Urothelium cell line (cell line): ENCODE measurements at regions not wholly inside any gene's neighbourhood (a gene's known extent, or its start where the extent isn't known, plus 50 kb on each side); places are given as distances from the start of the nearest gene placed in this dataset.

ENCODE experiments used
- DNase-seq: peaks from one replicate; pipeline ENCODE4 v3.0.0; 2011; ENCODE audit warnings: low spot score, mixed read lengths
- FAIRE-seq: peaks from 2 replicates; lab custom pipeline; 2011; peaks lifted over from hg19 to GRCh38; lab: Jason Lieb, UNC

DNA sequence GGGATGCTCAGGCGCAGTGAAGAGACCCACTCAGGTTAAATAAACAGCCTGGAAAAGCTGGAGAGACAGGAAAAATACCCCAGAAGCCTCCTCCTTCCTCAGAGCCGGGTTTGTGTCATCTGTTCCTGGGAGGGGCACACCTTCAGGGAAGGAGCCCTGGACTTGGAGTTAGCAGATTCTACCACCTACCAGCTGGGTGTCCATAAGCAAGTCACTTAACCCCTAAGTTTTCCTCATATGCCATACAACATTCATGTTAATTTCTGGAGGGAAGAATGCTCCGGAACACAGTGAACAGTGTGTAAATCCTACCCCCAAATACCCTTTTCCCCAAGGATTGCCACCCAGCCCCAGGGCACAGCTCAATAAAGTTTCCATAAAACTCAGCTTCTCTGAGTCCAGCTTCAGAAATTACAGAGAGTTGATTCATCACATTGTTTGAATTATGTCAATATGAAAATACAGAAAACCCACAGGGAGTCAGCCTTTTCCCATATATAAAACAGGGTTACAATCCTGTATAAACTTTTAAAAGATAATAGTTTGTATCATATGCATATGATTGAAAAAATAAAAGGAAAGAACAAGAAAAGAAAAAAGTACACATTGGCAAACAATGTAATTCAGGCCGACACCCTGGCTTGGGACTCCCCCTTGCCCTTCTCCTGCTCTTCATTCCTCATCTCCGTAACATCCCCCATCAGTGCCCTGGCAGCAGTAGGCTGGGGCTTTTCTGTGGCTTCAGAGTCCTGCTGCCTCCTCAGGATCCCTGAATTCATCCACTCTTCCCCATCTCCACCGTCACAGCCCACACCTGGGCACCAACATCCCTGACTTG is 291.8 kb upstream of the USP24 start:
- DNase-seq (peak; percentile 13), FAIRE-seq (no peak)

GRCh38 chr1:55505326-55505725 is 290.2 kb upstream of the USP24 start:
- DNase-seq (no peak), FAIRE-seq (no peak)

DNA sequence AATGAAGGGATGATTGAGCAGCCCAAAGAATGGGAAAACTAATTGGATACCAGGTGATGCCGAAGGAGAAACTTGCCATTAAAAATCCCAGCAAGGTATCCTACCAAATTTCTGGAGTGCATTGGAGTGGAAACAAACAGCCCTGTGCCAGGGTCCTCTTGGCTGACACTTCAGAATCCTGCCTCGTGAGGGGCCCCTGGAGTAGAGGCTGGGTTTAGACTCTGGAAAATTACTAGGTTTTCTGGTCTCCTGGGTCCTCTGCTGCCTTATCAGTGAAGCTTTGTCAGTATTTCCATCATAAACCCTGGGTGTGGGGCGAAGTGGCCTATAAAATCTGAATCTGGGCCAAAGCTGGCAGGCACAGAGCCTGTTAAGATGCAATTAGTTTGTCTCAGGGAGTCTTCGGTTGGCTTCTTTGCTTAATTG is 289.2 kb upstream of the USP24 start:
- FAIRE-seq (no peak), DNase-seq (no peak)

DNA sequence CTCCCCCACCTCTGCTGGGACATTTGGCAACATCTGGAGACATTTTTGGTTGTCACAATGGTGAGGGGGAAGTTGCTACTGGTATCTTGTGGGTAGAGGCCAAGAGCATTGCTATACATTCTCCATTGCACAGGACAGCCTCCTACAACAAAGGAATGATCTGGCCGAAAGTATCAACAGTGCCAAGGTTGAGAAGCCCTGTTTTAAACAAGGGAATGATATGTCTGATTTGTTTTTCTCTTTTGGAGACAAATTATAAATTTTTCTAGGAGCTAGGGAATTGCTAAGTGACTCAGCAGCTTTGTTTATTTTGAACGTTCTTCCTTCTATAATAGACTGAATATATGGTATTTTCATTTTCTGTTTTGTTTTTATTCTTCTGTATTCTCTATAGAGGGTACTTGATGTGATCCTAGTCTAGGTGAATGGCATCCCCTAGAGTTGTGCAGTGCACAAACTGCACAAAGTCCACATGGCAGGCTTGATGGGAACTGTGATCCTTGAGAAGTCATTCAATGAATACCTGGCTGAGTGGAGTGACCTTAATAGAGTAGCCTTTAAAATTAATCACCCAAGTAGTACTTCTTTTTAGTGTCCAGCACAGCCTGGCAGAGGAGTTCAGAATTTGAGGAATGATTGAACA is 288.6 kb upstream of the USP24 start:
- DNase-seq (no peak), FAIRE-seq (no peak)

GRCh38 chr1:55500601-55501000 is 285.4 kb upstream of the USP24 start:
- FAIRE-seq: no peak

GRCh38 chr1:55490547-55490946 is 275.4 kb upstream of the USP24 start:
- FAIRE-seq (no peak), DNase-seq (no peak)

More at GRCh38 chr1:55500601-55501000, 285.4 kb upstream of the USP24 start:
- no peak for DNase-seq

DNA sequence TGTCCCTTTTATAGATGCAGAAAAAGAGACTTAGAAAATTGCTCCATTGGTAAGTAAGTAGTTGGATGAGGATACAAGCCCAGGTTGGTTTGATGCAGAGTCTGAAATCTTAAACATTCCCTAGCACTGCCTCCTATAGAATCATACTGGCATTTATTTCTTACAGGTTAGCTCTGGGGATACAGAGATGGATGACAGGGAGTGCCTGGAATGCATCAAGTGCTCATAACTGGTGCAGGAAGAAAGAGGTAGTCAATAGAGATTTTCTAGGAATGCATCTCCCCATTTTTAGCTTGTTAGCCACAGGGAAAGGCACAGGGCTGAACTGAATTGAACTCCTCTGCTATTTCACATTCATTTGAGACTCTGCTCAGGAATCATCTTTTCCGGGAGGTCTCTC is 269.0 kb upstream of the USP24 start:
- no peak for FAIRE-seq

GRCh38 chr1:55483523-55483922 is 268.4 kb upstream of the USP24 start:
- DNase-seq: no peak
- FAIRE-seq: no peak

More for the DNA sequence above, 269.0 kb upstream of the USP24 start:
- DNase-seq: no peak

GRCh38 chr1:55481634-55482033 is 266.5 kb upstream of the USP24 start:
- DNase-seq (no peak), FAIRE-seq (no peak)

DNA sequence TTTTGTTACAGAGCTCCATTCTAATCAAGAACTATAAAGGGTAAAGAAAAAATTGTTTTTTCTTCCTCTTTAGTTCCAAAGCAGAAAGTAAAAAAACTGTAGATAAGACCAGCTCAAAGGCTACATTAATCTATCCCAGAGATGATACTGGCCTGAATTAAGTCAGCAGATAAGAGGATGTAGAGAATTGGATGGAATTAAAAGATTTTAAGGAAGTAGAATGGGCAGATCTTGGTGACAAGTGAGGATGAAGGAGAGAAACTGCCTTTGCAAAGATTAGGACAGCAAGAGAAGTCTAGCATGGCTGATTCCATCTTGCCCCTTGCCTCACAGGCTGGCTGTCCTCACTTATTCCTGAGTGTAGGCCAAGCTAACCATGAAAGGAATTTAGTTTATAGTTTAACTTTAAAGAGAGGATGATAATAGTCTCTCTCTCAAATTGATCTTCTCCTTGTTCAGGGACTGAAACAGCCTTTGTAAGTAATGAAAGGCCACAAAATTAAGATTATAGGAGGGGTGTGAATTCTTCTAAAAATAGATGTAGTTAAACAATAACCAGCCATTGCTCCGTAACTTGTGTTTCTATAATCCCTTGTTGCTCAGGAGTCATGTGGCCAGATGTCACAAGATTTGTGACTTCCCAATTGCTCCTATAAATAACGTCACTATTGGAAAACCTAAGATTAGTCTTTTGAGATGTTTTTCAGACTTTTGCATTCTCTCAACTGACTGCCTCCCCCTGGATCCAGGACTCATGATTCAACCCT is 265.0 kb upstream of the USP24 start:
- DNase-seq (no peak), FAIRE-seq (no peak)

DNA sequence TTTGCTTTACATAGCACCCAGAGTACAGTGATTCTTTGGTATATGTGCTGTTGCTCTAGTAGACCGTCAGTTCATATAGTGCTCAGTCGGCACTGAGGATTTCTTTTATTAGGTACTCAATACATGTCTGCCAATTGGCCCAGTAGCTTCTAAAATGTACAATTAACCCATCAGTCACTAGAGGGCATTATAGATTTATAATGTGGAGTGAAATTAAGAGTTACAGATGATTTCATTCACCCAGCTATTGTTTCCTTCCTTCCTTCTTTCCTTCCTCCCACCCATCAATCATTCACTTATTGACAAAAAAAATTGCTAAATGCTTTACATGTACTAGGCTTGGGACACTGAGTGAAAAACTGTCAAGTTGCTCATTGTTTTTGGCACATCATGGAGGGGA is 263.6 kb upstream of the USP24 start:
- FAIRE-seq (no peak), DNase-seq (peak; percentile 55)

DNA sequence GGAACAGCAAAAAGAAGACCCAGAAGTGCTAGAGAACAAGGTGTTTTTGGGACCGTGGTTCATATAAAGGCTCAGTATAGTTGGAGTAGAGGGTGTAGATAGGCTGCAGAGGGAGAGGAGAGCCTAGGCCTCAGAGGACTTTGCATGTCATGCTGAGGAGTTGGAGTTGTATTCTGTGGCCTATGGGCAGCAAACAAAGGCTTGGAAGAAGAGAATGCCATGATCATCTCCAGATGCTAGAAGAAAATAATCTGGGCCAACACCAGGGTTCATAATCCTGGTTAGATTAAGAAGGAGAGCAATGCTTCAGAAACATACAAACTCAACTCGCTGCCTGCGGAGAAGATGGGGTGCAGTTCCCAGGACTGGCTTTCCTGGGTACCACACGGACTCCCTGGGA is 262.8 kb upstream of the USP24 start:
- FAIRE-seq: no peak
- no peak for DNase-seq

GRCh38 chr1:55476445-55477015 is 261.4 kb upstream of the USP24 start:
- FAIRE-seq (no peak), DNase-seq (no peak)

DNA sequence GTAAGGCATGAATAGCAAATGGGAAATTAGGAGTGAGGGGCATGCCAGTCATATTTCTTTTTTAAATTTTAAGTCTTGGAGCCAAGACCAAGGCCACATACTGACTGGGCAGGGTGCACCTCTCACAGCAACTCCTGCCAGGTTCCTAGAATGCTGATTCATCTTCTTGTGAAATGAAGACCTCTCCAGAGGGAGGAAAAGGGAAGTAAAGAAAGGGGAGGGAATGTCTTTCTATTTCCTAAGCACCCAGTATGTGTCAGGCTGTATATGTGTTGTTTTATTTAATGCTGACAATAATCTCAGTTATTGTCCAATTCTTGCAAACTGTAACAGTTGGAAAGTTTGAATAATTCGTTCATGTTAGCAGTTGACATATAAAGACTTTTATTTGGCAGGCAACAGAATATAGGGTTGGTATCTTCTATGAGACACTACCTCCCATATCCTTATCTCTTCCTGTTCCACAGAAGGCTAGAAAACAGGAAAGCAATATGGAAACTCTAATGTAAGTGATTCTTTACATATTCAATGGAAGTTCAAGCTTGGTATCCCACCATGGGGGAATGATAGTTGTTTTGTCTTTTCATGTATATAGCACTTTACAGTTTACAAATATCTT is 259.1 kb upstream of the USP24 start:
- FAIRE-seq (no peak), DNase-seq (no peak)

DNA sequence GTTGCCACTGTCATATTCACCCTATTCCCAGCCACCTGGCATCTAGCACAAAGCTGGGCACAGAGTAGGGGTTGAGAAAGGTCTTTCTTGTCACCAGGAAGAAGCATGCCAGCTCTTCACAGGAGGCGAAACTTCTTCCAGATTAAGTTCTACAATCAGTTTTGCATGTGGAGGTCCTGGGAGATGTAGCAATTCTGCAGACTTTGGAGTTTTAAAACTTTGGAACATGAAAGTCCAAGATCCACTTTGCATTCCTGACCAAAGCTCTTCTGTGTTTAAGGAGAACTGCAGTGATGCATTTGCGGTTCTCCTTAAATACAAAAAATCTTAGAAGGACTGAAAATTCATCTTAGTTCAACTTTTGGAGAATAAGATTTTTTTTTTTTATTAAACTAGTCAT is 258.5 kb upstream of the USP24 start:
- no peak for DNase-seq
- no peak for FAIRE-seq

GRCh38 chr1:55472784-55473183 is 257.6 kb upstream of the USP24 start:
- FAIRE-seq (no peak), DNase-seq (peak; percentile 38)

- no peak for FAIRE-seq
- no peak for DNase-seq
Observed at GRCh38 chr1:55472115-55472514, 257.0 kb upstream of the USP24 start.

GRCh38 chr1:55468142-55468795 is 253.1 kb upstream of the USP24 start:
- FAIRE-seq: no peak
- DNase-seq: no peak

DNA sequence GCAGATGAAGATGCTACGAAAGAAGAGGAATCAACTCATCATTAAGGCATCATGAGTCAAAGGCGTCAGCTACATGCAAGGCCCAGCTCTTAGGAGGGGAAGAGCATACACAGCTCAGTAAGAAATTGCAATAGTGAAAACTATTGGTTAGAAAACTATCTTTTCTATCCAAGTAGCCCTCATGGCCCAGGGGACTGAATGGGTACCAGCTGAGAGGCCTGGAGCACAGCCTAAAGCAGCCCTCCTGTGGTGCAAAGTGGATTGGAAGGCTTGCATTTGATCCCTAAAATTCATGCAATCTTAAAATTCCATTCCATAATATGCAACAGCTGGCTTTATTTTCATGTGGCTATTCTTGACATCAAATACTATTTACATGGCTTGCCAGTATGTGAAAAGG is 251.8 kb upstream of the USP24 start:
- FAIRE-seq (no peak), DNase-seq (no peak)

DNA sequence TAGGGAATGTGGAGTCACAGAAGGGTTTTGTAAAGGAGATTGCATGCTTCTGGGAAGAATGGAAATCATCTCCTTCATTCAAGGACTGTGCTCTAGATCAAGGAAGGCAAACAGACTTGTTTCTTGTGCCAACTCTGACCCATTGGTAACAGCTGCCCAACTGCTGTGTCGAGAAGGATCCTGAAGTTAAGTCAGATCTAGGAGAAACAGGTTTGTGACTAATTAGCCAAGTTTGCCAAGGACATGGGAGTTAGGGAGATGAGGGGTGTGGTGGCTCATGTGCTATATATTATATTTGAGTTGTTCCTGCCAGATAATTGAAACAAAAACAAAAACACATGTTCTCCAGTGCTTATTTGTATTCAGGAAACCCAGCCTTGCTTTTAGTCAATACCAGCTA is 251.2 kb upstream of the USP24 start:
- DNase-seq (no peak), FAIRE-seq (no peak)
